ELF-1 (cell line): ENCODE measurements at regions not wholly inside any gene's neighbourhood (a gene's known extent, or its start where the extent isn't known, plus 50 kb on each side); places are given as distances from the start of the nearest gene placed in this dataset.

ENCODE experiments used
- DNase-seq: peaks from one replicate; pipeline ENCODE4 v3.0.0-alpha.2; 2016; ENCODE audit warnings: low read depth, low spot score

GRCh38 chr5:133739181-133739780, 126.9 kb upstream of the FSTL4 start:
- DNase-seq, result no peak

DNA sequence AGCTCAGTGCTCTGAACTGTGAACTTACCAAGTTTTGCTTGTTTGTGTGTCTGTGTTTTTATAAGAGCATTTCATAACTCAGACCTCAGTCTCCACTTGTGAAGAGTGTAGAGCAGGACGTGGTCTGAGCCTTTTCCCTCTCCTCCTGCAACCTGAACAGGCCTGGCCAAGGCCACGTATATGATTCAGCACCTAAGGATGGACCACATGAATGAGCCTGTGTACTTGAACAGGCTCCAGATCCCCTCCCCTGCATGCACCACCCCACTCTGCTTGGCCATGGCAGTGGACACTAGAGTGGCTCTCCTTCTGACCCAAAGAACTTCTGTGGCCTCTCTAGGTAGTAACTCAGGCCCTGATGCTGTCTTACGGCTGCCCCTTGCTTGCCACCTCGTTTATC, 125.9 kb upstream of the FSTL4 start:
- DNase-seq, result no peak

DNA sequence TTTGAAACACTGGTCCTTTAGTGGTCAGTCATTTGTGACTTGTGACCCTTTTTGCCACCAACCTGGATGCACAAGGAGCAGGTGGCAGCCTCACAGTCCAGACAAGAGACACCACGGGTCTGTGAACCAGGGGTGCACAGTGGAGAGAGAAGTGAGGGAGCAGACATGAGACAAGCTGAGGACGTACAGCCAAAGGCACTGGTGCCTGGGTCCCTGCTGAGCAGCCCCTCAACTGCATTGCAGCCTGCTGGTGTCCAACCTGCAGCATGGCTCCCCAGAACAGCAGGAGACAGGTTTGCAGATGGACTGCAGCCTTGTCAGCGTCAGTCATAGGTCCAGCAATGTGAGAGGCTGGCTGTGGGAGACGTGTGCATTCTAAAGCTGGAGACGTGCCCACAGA, 124.2 kb upstream of the FSTL4 start:
- no peak for DNase-seq

GRCh38 chr5:133735346-133735745, 123.0 kb upstream of the FSTL4 start:
- DNase-seq, result peak; percentile 13

DNA sequence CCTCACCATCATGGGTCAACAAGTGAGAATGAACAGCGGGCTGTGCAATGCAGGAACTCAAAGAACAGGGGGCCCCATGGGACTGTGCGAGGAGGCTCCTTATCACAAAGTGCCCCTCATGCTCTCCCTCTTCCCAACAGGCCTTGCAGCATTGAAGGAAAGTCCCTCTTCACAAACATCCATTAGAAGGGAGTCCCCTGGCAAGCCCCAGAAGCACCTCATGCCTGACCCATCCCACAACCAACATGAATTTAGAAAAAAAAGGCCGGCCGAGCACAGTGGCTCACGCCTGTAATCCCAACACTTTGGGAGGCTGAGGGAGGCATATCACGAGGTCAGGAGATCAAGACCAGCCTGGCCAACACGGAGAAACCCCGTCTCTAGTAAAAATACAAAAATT, 122.6 kb upstream of the FSTL4 start:
- DNase-seq, result no peak

GRCh38 chr5:133732536-133732935, 120.2 kb upstream of the FSTL4 start:
- DNase-seq, result no peak

GRCh38 chr5:133731951-133732350, 119.6 kb upstream of the FSTL4 start:
- no peak for DNase-seq

DNA sequence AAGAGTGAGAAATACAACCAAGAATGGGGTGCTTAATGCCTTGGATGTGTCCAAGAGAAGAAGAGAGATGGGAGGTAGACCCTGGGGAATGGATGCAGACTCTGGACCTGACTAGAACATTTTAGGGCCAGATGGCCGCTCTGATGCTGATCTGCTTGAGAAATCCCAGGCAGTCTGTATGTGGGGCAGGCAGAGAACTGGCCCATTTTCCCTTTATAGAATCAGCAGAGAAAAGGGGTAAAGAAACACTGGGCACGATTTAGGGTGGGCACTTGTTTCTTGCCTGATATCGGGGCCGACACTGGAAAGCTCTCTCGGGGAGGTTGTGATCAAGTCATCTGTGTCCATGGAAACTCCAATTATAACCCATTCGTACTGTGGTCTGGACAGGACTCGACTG, 118.5 kb upstream of the FSTL4 start:
- DNase-seq, result no peak

DNA sequence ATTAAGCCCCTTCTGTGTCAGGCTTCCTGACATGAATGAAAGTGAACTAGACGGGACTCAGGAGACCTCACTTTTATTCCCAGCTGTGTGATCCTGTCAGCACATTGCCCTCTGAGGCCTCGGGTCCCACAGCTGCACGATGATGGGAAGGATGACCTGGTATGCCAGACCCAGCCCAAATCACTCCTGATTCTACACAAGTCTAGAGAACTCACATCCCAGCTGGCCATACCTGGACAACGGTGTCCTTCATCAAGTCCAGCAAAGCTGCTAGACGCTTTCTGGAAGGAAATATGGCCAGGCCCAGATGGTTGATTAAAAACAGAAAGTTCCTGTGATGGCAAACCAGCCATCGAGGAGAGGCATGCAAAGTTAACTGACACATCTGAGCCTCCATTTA, 118.0 kb upstream of the FSTL4 start:
- DNase-seq, result no peak

GRCh38 chr5:133729800-133730199, 117.5 kb upstream of the FSTL4 start:
- no peak for DNase-seq

DNA sequence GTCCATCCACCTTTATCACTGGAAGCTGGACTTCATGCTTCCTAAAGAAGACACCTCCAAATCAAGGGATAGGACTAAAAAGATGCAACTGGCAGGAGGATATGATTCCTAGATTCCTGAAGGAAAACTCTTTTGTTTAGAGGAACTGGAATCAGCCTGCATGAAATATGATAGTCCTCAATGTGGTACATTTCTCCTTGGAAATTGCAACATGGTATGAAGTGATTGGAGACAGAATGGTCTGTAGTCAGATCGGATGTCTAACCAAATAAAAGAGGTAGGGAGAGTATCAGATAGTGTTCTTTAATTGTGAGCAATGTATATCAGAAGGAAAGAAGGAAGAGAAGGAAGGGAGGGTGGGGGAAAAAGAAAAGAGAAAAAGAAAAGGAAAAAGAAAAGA, 116.1 kb upstream of the FSTL4 start:
- DNase-seq, result no peak

DNA sequence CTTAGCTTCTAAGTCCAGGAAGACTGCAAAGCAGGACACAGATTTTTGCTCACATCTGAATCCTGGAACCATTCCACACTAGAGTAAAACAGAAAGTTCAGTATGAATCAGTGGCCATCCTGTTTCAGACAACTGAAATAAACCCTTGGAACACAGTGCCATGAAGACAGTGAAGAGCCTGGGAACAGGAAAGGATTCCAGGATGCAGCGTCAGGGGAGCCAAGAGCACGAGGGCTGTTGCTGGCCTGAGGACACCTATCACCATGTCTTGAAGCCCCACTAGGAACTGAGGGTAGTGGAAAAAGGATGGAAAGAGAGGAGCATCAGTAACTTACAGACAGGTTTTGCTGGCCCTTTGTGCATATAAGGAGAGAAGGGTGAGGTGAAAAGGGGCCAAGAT, 115.3 kb upstream of the FSTL4 start:
- no peak for DNase-seq

- DNase-seq, result no peak
Measured at GRCh38 chr5:133723651-133724366, 111.5 kb upstream of the FSTL4 start.

DNA sequence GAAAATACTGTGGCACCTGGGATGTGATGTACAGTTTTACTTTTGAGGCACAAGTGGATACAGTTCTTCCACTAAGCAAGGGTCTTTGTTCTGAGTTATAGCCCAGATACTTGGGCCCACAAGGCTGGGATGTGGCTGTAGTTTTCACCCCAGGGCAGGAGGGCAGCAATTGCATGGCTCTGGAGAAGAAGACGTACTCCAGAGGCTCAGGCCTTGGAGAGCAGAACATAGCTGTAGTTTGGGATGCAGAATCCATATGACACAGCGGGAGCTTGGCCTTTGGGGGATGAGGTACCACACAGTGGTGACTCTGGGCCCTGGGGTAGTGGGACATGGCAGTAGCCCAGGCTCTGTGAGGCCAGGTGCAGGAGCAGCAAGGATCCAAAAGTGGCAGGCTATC, 110.8 kb upstream of the FSTL4 start:
- no peak for DNase-seq

DNA sequence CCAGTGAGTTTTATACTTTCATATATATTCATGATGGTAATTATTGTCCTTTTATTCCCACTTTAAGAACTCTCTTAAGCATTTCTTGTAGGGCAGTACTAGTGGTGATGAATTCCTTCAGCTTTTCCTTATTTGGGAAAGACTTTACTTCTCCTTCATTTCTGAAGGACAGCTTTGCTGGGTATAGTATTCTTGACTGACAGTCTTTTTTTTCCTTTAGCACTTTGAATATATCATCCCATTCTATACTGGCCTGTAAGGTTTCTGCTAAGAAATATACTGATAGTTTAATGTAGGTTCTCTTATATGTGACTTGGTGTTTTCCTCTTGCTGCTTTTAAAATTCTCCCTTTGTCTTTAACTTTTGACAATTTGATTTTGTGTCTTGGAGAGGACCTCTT, 109.0 kb upstream of the FSTL4 start:
- DNase-seq, result no peak

- no peak for DNase-seq
Measured at GRCh38 chr5:133718457-133718856, 106.1 kb upstream of the FSTL4 start.

GRCh38 chr5:133716532-133717183, 104.3 kb upstream of the FSTL4 start:
- DNase-seq, result no peak

DNA sequence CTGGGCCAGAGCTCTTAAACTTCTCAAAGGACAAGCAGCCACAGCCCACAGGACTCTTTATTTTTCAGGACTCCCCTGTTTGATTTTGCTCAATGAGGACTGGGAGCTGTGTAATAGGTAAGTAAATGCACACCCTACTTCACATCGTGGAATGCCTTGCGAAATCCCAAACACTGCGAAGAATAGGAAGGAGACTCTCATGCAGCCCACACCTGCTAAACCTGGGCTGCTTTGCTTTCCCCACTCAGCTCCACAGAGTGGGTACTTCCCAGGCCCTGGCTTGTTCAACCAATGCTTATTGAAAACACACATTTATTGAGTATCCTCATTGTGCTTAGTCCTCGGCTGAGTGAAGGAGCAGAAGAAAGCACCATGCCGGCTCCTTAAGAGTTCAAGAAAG, 103.3 kb upstream of the FSTL4 start:
- DNase-seq, result no peak

GRCh38 chr5:133715216-133715615, 102.9 kb upstream of the FSTL4 start:
- no peak for DNase-seq

DNA sequence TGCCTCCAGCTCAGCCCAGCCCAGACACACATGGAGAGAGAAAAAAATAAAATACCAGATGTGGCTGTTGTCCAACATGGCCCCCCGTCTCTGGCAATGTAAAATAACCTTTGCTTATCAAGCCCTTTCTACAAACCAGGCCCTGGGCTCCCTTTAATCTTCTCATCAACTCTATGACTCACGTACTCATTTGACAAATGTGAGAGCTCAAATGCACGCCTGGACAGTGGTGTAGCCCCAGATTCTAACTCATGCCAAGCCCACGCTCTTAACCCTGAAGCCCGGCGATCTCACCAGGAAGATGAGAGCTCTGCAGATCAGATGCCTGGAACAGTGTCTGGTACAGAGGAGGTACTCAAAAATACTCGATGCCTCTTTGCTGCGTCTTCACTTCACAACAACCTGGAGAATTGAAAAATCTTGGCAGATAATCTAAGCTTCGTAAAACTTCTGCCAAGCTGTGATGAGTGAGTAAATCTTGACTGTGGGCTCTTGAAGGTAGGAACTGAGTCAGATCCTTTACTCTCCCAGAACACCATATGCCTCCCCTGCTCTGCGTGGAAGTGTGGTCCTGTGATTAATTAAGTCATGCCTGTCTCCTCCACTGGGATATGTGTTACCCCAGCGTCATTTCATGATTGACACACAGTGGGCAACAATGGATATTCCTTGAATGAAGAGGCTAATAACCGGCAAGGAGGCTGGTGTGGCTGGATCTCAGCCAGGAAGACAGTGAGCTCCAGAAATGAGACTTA, 102.0 kb upstream of the FSTL4 start:
- DNase-seq, result peak; percentile 6

DNA sequence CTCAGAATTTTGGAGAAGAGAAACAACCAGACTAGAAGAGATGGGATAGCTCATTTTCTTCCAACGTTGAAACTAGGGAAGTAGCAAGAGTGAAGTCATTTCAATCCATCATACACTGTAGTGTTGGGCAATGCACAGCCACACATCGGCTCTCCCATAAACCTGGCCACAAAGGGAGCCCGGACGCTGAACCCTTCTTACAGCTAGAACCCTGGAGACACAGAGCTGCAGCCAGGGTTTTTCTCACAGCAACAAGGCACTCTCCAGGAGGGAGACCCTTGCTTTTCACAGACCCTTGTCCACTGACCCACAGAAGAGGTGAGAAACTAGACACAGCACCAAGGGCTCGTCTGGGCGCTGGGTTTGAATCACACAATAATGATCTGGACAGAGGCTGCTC, 101.4 kb upstream of the FSTL4 start:
- DNase-seq, result no peak

DNA sequence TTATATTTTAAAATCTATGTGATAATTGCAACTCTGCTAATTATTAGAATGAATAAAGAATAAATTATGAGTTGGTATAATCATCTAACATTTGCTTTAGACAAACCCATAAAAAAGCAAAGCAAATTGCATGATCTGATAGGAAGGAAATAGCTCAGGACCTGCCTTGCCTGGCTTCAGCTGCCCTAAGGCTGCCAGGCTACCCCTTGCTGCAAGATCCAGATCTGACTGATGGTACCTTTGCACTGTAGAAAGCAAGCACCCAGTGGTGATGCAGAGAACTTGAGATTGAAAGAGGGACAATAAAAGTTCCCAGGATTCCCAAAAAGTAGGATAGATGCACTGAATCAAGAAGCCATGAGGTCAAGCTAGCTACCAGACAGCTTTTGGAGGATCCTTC, 100.9 kb upstream of the FSTL4 start:
- DNase-seq, result no peak

DNA sequence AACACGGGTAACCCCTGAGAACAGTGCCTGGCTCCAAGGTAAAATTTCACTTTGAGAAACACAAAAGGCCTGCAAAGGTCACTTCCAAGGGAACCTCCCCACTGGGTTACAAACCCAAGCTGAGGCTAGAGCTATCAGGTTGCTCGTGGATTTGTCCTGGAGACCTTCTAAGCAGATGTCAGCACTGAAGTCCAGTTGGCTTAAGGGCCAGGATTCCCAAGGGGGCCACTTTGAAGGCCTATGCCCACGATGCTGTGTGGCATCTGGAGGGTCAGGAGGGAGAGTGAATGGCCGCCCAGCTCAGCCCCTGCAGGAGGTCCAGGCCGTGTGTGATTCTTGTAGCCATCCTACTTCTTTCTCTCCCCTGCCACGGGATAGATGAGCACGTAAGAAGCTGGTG, 100.2 kb upstream of the FSTL4 start:
- no peak for DNase-seq
